PC-9 (cell line): ENCODE measurements at regions not wholly inside any gene's neighbourhood (a gene's known extent, or its start where the extent isn't known, plus 50 kb on each side); places are given as distances from the start of the nearest gene placed in this dataset.

ENCODE experiments used
- CTCF ChIP-seq: fragments of 200-600 bp; sonication (generic); conservative IDR thresholded peaks from 2 replicates; pipeline ENCODE4 v1.6.1; 2017; ENCODE audit warnings: mixed run types, antibody characterized with exemption, mild to moderate bottlenecking, moderate library complexity
- EZH2 ChIP-seq: fragments of 200-600 bp; sonication (generic); IDR thresholded peaks from 2 replicates; pipeline ENCODE4 v1.8.0; 2017; ENCODE audit warnings: antibody characterized with exemption, low read depth

GRCh38 chr4:126956184-126956897 is 676.4 kb upstream of the INTU start:
- no peak for TF ChIP-seq CTCF
- TF ChIP-seq EZH2: no peak
